GM23338 (cell line): ENCODE measurements at regions not wholly inside any gene's neighbourhood (a gene's known extent, or its start where the extent isn't known, plus 50 kb on each side); places are given as distances from the start of the nearest gene placed in this dataset.

Experiments used
- ATAC-seq: fragments of 200-7000 bp; cut with Tn5 transposase; 3 replicates; pipeline ENCODE4 v1.9.1; 2020
- DNase-seq: peaks from one replicate; pipeline ENCODE4 v3.0.0-alpha.2; 2015; ENCODE audit warnings: low spot score
- H2AFZ ChIP-seq: fragments of 200-600 bp; sonication (generic); 2 replicates; pipeline ENCODE4 v1.8.0; 2016; ENCODE audit warnings: antibody characterized with exemption, mild to moderate bottlenecking, moderate library complexity
- H3F3A ChIP-seq: fragments of 200-600 bp; sonication (generic); replicated peaks from 2 replicates; pipeline ENCODE4 v1.8.0; 2017; ENCODE audit warnings: antibody characterized with exemption, mixed run types, low read depth
- H3K27ac ChIP-seq: fragments of 200-600 bp; sonication (generic); 2 replicates; pipeline ENCODE4 v1.6.1; 2016; ENCODE audit warnings: low read depth
- H3K27me3 ChIP-seq: fragments of 200-600 bp; sonication (generic); 2 replicates; pipeline ENCODE4 v1.8.0; 2016; ENCODE audit warnings: mild to moderate bottlenecking, mixed run types, moderate library complexity; ENCODE audit not compliant: insufficient read depth
- H3K36me3 ChIP-seq: fragments of 200-600 bp; sonication (generic); 2 replicates; pipeline ENCODE4 v1.8.0; 2016; ENCODE audit warnings: mild to moderate bottlenecking; ENCODE audit not compliant: insufficient read depth
- H3K4me1 ChIP-seq: fragments of 200-600 bp; sonication (generic); 2 replicates; pipeline ENCODE4 v1.8.0; 2016; ENCODE audit warnings: mild to moderate bottlenecking, moderate library complexity; ENCODE audit not compliant: insufficient read depth
- H3K4me2 ChIP-seq: fragments of 200-600 bp; sonication (generic); 2 replicates; pipeline ENCODE4 v1.7.1; 2017; ENCODE audit warnings: mixed run types
- H3K4me3 ChIP-seq: fragments of 200-600 bp; sonication (generic); 2 replicates; pipeline ENCODE4 v1.6.1; 2016; ENCODE audit warnings: mixed run types
- H3K79me2 ChIP-seq: fragments of 200-600 bp; sonication (generic); replicated peaks from 2 replicates; pipeline ENCODE4 v1.8.0; 2017; ENCODE audit warnings: mild to moderate bottlenecking; ENCODE audit not compliant: insufficient read depth
- H3K9me2 ChIP-seq: fragments of 200-600 bp; sonication (generic); 2 replicates; pipeline ENCODE4 v1.8.0; 2017; ENCODE audit not compliant: insufficient read depth
- H4K20me1 ChIP-seq: fragments of 200-600 bp; sonication (generic); replicated peaks from 2 replicates; pipeline ENCODE4 v1.8.0; 2017; ENCODE audit warnings: mild to moderate bottlenecking; ENCODE audit not compliant: insufficient read depth
- H3K27ac Mint-ChIP-seq: 2 replicates; pipeline ENCODE4 v1.8.0; 2020; ENCODE audit warnings: inconsistent platforms, mild to moderate bottlenecking, moderate library complexity, mixed read lengths
- H3K27me3 Mint-ChIP-seq: 3 replicates; pipeline ENCODE4 v1.8.0; 2022; ENCODE audit warnings: low read depth, mild to moderate bottlenecking, moderate library complexity, mixed read lengths, inconsistent platforms; ENCODE audit not compliant: insufficient read depth, poor library complexity
- H3K36me3 Mint-ChIP-seq: 3 replicates; pipeline ENCODE4 v1.8.0; 2021; ENCODE audit warnings: low read depth, mild to moderate bottlenecking, inconsistent platforms, moderate library complexity, mixed read lengths
- H3K4me1 Mint-ChIP-seq: 3 replicates; pipeline ENCODE4 v1.8.0; 2020; ENCODE audit warnings: mild to moderate bottlenecking, inconsistent platforms, mixed read lengths
- H3K4me3 Mint-ChIP-seq: 3 replicates; pipeline ENCODE4 v1.8.0; 2021; ENCODE audit warnings: moderate library complexity, mild to moderate bottlenecking, inconsistent platforms, mixed read lengths
- H3K9me3 Mint-ChIP-seq: 3 replicates; pipeline ENCODE4 v1.8.0; 2020; ENCODE audit warnings: moderate library complexity, mild to moderate bottlenecking, inconsistent platforms, mixed read lengths
- CREB1 ChIP-seq: fragments of 250-450 bp; sonication (Bioruptor Pico); IDR thresholded peaks from 2 replicates; pipeline ENCODE4 v1.5.0; 2020; ENCODE audit warnings: low read depth, mild to moderate bottlenecking, moderate library complexity
- ETS1 ChIP-seq: IDR thresholded peaks from 2 replicates; pipeline ENCODE4 v1.6.1; 2016; ENCODE audit warnings: antibody characterized with exemption
- EZH2 ChIP-seq: fragments of 200-600 bp; sonication (generic); IDR thresholded peaks from one replicate; pipeline ENCODE4 v1.8.0; 2017; ENCODE audit warnings: antibody characterized with exemption, mild to moderate bottlenecking, low read depth; ENCODE audit not compliant: unreplicated experiment
- NANOG ChIP-seq: IDR thresholded peaks from 2 replicates; pipeline ENCODE4 v1.6.1; 2016; ENCODE audit warnings: antibody characterized with exemption, borderline replicate concordance
- STAT1 ChIP-seq: IDR thresholded peaks from one replicate; pipeline ENCODE4 v1.6.1; 2016; ENCODE audit warnings: antibody characterized with exemption; ENCODE audit not compliant: unreplicated experiment
- ZNF114 ChIP-seq: fragments of 250-450 bp; sonication (Bioruptor Pico); IDR thresholded peaks from 2 replicates; pipeline ENCODE4 v1.5.0; 2020; ENCODE audit warnings: mild to moderate bottlenecking, moderate library complexity
- ZNF331 ChIP-seq: fragments of 250-450 bp; sonication (Bioruptor Pico); IDR thresholded peaks from 2 replicates; pipeline ENCODE4 v1.5.0; 2020; ENCODE audit warnings: low read depth, mild to moderate bottlenecking, moderate library complexity
- TF ChIP-seq, protein P1 (sequence below): fragments of 250-450 bp; sonication (Bioruptor Pico); IDR thresholded peaks from 2 replicates; pipeline ENCODE4 v1.5.0; 2020; ENCODE audit warnings: mild to moderate bottlenecking, moderate library complexity

- H3K4me1 Mint-ChIP-seq = peaks cover 3% of the 10 kb centered on the region; the same call in 1 of the 3 replicates
- Histone ChIP-seq H2AFZ (no peak overlapping the region), H3K27me3 (no peaks in the 10 kb centered on the region), H3F3A (no peaks in the 10 kb centered on the region), H4K20me1 (no peaks in the 10 kb centered on the region), H3K4me1 (no peaks in the 10 kb centered on the region), H3K36me3 (no peaks in the 10 kb centered on the region), H3K27ac (no peak overlapping the region), H3K9me2 (no peaks in the 10 kb centered on the region), H3K79me2 (no peaks in the 10 kb centered on the region), H3K4me3 (no peak overlapping the region), H3K4me2 (no peak overlapping the region)
- DNase-seq (no peak), ATAC-seq (no peak)
- H3K9me3 Mint-ChIP-seq = peaks cover 17% of the 10 kb centered on the region
- no peak for TF ChIP-seq STAT1
- TF ChIP-seq ZNF331 (CRISPR knock-in tag) = no peak
- TF ChIP-seq, protein P1, sequence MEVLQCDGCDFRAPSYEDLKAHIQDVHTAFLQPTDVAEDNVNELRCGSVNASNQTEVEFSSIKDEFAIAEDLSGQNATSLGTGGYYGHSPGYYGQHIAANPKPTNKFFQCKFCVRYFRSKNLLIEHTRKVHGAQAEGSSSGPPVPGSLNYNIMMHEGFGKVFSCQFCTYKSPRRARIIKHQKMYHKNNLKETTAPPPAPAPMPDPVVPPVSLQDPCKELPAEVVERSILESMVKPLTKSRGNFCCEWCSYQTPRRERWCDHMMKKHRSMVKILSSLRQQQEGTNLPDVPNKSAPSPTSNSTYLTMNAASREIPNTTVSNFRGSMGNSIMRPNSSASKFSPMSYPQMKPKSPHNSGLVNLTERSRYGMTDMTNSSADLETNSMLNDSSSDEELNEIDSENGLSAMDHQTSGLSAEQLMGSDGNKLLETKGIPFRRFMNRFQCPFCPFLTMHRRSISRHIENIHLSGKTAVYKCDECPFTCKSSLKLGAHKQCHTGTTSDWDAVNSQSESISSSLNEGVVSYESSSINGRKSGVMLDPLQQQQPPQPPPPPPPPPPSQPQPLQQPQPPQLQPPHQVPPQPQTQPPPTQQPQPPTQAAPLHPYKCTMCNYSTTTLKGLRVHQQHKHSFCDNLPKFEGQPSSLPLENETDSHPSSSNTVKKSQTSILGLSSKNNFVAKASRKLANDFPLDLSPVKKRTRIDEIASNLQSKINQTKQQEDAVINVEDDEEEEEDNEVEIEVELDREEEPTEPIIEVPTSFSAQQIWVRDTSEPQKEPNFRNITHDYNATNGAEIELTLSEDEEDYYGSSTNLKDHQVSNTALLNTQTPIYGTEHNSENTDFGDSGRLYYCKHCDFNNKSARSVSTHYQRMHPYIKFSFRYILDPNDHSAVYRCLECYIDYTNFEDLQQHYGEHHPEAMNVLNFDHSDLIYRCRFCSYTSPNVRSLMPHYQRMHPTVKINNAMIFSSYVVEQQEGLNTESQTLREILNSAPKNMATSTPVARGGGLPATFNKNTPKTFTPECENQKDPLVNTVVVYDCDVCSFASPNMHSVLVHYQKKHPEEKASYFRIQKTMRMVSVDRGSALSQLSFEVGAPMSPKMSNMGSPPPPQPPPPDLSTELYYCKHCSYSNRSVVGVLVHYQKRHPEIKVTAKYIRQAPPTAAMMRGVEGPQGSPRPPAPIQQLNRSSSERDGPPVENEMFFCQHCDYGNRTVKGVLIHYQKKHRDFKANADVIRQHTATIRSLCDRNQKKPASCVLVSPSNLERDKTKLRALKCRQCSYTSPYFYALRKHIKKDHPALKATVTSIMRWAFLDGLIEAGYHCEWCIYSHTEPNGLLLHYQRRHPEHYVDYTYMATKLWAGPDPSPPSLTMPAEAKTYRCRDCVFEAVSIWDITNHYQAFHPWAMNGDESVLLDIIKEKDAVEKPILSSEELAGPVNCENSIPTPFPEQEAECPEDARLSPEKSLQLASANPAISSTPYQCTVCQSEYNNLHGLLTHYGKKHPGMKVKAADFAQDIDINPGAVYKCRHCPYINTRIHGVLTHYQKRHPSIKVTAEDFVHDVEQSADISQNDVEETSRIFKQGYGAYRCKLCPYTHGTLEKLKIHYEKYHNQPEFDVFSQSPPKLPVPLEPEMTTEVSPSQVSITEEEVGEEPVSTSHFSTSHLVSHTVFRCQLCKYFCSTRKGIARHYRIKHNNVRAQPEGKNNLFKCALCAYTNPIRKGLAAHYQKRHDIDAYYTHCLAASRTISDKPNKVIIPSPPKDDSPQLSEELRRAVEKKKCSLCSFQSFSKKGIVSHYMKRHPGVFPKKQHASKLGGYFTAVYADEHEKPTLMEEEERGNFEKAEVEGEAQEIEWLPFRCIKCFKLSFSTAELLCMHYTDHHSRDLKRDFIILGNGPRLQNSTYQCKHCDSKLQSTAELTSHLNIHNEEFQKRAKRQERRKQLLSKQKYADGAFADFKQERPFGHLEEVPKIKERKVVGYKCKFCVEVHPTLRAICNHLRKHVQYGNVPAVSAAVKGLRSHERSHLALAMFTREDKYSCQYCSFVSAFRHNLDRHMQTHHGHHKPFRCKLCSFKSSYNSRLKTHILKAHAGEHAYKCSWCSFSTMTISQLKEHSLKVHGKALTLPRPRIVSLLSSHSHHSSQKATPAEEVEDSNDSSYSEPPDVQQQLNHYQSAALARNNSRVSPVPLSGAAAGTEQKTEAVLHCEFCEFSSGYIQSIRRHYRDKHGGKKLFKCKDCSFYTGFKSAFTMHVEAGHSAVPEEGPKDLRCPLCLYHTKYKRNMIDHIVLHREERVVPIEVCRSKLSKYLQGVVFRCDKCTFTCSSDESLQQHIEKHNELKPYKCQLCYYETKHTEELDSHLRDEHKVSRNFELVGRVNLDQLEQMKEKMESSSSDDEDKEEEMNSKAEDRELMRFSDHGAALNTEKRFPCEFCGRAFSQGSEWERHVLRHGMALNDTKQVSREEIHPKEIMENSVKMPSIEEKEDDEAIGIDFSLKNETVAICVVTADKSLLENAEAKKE = no peak
- no peak for TF ChIP-seq ZNF114 (CRISPR knock-in tag)
- no peak for TF ChIP-seq NANOG
- no peak for TF ChIP-seq EZH2
- no peak for TF ChIP-seq CREB1 (CRISPR knock-in tag)
- no peak for TF ChIP-seq ETS1
- peaks cover 10% of the 10 kb centered on the region for H3K36me3 Mint-ChIP-seq
- no peak overlapping the region for H3K27ac Mint-ChIP-seq
- peaks cover 4% of the 10 kb centered on the region for H3K27me3 Mint-ChIP-seq
- no peak overlapping the region for H3K4me3 Mint-ChIP-seq
Observed at GRCh38 chr5:98604301-98604700, 169.2 kb upstream of the RGMB start.
